Gastrocnemius medialis (tissue), 4 donors: ENCODE measurements at regions not wholly inside any gene's neighbourhood (a gene's known extent, or its start where the extent isn't known, plus 50 kb on each side); places are given as distances from the start of the nearest gene placed in this dataset.

Source experiments
- POLR2A ChIP-seq, 2 donors: fragments of 450-650 bp; IDR thresholded peaks; one replicate each; pipeline ENCODE4 v1.6.1; 2017; ENCODE audit warnings: antibody characterized with exemption in 2 of 2, mild to moderate bottlenecking in 2 of 2, moderate library complexity in 2 of 2
- TF ChIP-seq, protein P1 (sequence below), 5 experiments: fragments of 450-650 bp in 3 of 5; fragments of 200-600 bp in 2 of 5; sonication (generic) in 2 of 5; IDR thresholded peaks in 4 of 5; conservative IDR thresholded peaks in 1 of 5; 1 replicate in 4 of 5; 2 replicates in 1 of 5; pipeline ENCODE4 v1.5.1; 2016 to 2019; ENCODE audit warnings: antibody characterized with exemption in 5 of 5, mild to moderate bottlenecking in 3 of 5, moderate library complexity in 3 of 5

DNA sequence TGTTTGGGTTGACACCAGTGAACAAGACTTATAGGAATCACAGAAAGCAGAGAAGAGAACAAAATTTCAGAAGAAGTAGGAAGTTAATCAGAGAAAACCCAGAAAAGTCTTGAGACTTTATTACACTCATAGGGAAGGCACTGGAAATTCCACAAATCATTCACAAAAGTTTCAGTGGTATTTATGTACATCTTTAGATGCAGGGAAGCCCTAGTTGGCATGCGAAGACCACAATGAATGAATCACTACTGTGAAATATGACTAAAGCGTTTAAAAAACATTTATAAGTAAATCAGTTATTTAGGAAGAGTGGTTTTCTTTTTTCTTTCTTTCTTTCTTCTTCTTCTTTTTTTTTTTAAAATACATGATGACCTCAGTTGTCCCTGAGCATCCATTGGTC, 105.1 kb downstream of the NUP35 start:
- TF ChIP-seq, protein P1, sequence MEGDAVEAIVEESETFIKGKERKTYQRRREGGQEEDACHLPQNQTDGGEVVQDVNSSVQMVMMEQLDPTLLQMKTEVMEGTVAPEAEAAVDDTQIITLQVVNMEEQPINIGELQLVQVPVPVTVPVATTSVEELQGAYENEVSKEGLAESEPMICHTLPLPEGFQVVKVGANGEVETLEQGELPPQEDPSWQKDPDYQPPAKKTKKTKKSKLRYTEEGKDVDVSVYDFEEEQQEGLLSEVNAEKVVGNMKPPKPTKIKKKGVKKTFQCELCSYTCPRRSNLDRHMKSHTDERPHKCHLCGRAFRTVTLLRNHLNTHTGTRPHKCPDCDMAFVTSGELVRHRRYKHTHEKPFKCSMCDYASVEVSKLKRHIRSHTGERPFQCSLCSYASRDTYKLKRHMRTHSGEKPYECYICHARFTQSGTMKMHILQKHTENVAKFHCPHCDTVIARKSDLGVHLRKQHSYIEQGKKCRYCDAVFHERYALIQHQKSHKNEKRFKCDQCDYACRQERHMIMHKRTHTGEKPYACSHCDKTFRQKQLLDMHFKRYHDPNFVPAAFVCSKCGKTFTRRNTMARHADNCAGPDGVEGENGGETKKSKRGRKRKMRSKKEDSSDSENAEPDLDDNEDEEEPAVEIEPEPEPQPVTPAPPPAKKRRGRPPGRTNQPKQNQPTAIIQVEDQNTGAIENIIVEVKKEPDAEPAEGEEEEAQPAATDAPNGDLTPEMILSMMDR (IDR thresholded peaks at IDR 0.05 in 4 of 5, conservative IDR thresholded peaks at IDR 0.05 in 1 of 5) = no peak
- no peak for TF ChIP-seq POLR2A (IDR thresholded peaks at IDR 0.05)
